EH (cell line): ENCODE measurements at regions not wholly inside any gene's neighbourhood (a gene's known extent, or its start where the extent isn't known, plus 50 kb on each side); places are given as distances from the start of the nearest gene placed in this dataset.

ENCODE experiments used
- DNase-seq: peaks from one replicate; pipeline ENCODE4 v3.0.0-alpha.2; 2015; ENCODE audit warnings: low read depth

DNA sequence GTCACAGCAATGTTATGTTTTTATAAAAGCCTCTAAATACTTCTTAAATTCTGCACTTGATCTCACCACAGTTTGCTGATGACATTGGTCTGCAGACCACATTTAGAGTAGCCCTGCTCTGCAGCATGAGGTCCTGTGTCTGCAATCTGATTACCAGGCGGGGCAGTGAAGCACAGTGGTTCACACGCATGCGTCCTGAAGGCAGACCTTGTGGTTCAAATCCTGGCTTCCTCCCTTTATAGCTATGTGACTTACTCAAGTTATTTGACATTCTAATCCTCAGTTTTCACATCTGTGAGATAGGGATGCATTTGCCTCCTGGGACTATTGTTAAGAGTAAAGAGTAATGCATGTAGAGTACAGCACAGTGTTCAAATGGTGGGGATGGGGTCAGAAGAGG is 50.3 kb downstream of the BMAL2 start:
- DNase-seq: peak; percentile 23

DNA sequence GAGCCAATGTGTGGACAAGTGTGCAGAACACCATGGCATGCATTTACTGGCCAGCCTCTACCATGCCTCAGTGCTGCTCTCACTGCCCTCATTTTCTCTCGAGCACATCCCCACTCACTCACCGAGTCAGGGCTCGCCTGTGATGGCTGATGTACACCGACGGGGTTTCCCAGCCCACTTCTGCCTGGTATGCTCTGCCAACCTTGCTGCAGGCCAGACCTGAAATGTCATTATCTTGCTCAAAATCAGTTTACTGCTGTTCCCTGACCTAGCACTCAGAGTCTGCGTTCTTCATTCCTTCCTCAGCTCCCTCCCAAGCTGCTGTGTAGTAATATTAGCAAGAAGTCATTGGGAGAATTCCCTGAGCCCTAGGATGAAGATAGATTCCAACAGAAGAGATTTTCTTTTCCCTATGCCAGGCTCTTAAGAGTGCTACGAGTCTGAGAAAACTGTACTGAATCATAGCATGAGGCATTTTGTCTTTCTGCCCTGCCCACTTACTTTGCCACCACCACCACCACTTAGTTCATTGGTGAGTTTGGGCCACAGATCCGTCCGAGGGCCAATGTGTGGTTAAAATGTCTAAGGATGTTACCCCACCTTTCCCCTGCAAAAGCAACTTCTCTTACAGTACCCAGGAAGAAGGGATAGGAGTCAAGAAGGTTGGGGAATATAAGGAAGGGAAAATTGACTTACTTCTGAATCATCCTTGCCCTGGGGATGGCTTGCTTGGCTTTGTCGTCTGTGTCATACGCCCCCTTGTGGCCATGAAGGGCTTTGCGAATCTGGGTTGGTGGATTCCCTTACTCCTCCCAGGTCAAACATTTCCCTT is 51.0 kb downstream of the BMAL2 start:
- DNase-seq: peak; percentile 86

DNA sequence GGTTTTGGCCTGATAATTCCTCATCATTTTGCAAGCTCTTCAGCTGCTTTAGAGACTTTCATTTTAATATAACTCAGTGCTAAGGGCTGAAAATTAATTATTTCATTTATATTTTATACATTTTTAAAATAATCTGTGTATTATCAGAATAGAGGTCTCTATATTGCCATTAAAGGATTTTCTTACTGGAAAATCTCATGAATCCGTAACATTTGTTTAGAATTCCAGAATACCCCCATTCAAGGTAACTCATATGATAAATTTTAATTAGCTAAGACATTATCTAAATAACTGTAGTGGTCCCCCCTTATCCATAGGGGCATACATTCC is 51.6 kb downstream of the BMAL2 start:
- DNase-seq: no peak

DNA sequence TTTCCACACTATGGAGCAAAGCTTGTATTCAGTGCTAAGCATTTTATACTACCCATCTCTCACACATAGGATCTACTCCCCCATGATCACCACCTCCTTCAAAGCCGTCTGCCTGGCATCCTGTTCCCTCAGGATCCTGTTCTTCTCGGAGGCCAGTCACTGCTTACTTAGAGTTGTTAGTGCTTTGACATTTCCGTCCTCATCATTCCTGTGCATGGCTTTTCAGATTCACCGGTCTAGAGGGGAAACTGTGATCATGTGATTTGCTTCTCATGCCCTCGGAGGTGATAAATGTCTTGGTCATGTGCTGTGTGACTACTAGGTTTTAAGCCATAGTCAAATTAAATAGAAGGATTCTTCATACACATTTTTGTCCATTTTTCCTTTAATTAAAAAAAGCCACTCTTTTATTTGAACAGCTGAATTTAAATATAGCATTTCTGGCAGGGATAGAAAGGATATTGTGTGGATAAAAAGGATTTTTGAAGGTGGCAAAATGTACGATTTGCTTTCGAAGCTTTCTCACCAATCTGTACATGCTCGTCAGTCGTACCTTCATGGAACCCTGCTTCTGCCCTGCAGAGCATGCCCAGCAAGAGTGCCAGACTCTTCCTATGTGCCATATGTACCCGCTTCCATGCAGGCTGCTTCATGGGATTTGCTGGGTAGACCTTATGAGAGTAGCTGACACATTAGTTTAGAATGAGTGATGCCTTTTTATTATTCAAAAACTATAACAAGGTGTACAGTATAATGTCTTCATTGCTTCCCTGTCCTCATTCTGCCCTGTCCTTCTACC is 53.3 kb downstream of the BMAL2 start:
- no peak for DNase-seq

DNA sequence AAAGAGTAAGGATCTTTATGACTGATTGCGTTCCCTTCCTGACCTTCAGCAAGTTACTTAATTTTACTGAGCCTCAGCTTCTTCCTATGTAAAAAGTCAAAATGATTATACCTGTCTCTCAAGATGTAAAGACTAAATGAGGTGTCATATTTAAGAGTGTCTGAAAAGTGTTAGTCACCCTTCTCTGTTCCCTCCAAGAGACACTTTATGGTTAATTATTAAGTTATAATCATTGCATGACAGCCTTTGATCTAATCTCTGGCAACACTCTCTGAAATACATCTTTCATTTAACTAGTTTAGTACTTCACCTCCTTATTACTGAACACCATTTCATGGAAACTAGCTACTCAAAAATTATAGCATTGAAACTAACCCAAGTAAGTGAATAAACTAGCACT is 54.8 kb downstream of the BMAL2 start:
- DNase-seq: no peak

DNA sequence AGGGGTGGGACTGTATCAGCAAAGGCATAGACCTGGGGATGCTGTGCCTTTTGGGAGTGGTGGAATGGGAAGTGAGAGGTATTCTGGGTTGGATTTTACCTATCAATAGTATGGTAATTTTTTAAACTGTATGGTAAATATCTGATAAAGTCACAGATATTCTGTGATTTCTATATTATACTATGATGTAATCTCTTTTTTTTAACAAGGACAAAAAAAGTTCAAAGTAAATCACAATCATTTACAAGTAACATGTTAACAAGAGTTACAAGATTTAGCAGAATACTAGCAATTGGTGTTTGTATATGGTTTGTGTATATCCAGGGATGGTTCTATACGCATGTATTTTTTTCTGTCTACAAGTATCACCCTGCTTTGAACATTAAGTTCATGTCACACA is 56.0 kb downstream of the BMAL2 start:
- no peak for DNase-seq

DNA sequence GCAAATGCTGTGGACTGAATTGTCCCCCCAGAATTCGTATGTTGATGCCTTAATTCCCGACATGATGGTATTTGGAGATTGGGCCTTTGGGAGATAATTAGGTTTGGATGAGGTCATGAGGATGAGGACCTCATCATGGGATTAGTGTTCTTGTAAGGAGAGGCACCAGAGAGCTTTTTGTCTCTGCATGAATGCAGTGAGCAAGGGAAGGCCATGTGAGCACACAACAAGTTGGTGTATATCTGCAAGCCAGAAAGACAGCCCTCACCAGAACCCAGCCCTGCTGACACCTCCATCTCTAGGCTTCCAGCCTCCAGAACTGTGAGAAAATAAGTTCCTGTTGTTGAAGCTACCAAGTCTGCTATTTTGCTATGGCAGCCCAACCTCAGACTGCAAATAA is 51.9 kb upstream of the SMCO2 start:
- no peak for DNase-seq

DNA sequence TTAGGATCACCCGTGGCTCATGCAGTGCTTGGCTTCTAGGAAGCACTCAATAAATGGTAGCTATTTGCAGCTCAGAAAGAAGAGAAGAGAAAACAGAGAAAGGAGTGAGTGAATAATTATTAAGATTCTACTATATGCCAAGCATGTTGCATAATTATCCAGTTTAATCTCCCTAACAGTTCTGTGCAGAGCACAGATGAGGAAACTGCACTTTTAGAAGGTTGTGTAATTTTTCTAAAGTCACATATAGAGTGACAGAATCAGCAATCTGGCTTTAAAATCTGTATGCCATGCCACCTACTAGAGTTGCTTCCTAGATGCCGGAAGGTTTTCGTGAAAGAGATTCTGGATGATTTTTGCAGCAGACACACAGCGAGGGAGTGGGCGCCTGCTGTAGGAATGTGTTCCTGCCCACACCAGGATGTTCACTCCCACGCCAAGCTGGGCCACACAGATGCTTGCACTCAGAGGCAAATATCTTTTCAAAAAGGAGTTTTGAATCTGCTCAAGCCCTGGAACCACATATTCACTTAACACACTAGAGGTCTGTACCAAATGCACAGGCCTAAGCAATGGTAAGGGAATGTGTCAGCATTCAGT is 50.2 kb upstream of the SMCO2 start:
- DNase-seq: no peak
